HG02798 (cell line): ENCODE measurements at regions not wholly inside any gene's neighbourhood (a gene's known extent, or its start where the extent isn't known, plus 50 kb on each side); places are given as distances from the start of the nearest gene placed in this dataset.

ENCODE experiments used
- ATAC-seq: cut with Tn5 transposase; IDR thresholded peaks from one replicate; pipeline ENCODE4 v1.9.1; 2021; ENCODE audit warnings: mild to moderate bottlenecking; ENCODE audit not compliant: unreplicated experiment, poor library complexity

- no peak for ATAC-seq
Measured at GRCh38 chr16:74100395-74101326, 196.0 kb upstream of the PSMD7 start.

- no peak for ATAC-seq
Measured at GRCh38 chr16:74099530-74099929, 197.1 kb upstream of the PSMD7 start.

- no peak for ATAC-seq
Measured at GRCh38 chr16:74094962-74095361, 201.7 kb upstream of the PSMD7 start.

- ATAC-seq = no peak
Measured at GRCh38 chr16:74094514-74094913, 202.1 kb upstream of the PSMD7 start.

- no peak for ATAC-seq
Measured at GRCh38 chr16:74092336-74092735, 204.3 kb upstream of the PSMD7 start.

- no peak for ATAC-seq
Measured at GRCh38 chr16:74090871-74091270, 205.7 kb upstream of the PSMD7 start.

- no peak for ATAC-seq
Measured at GRCh38 chr16:74083541-74083940, 213.1 kb upstream of the PSMD7 start.

- no peak for ATAC-seq
Measured at GRCh38 chr16:74080311-74080710, 216.3 kb upstream of the PSMD7 start.

- ATAC-seq = peak; percentile 69
Measured at GRCh38 chr16:74079232-74079586, 217.4 kb upstream of the PSMD7 start.

- ATAC-seq = peak; percentile 56
Measured at GRCh38 chr16:74078511-74079231, 217.9 kb upstream of the PSMD7 start.

GRCh38 chr16:74076568-74076967, 220.0 kb upstream of the PSMD7 start:
- ATAC-seq = no peak

GRCh38 chr16:74075393-74075792, 221.2 kb upstream of the PSMD7 start:
- no peak for ATAC-seq

GRCh38 chr16:74073456-74073855, 223.2 kb upstream of the PSMD7 start:
- ATAC-seq = no peak

GRCh38 chr16:74071996-74072535, 224.5 kb upstream of the PSMD7 start:
- no peak for ATAC-seq

- no peak for ATAC-seq
Measured at GRCh38 chr16:74070237-74070636, 226.4 kb upstream of the PSMD7 start.

- no peak for ATAC-seq
Measured at GRCh38 chr16:74064120-74064735, 232.4 kb upstream of the PSMD7 start.

GRCh38 chr16:74053826-74054225, 242.8 kb upstream of the PSMD7 start:
- no peak for ATAC-seq

- no peak for ATAC-seq
Measured at GRCh38 chr16:74053312-74053711, 243.3 kb upstream of the PSMD7 start.

GRCh38 chr16:74052016-74052415, 244.6 kb upstream of the PSMD7 start:
- no peak for ATAC-seq

- no peak for ATAC-seq
Measured at GRCh38 chr16:74049027-74049426, 247.6 kb upstream of the PSMD7 start.

- no peak for ATAC-seq
Measured at GRCh38 chr16:74046524-74046923, 250.1 kb upstream of the PSMD7 start.
